GM23338 (cell line): ENCODE measurements at regions not wholly inside any gene's neighbourhood (a gene's known extent, or its start where the extent isn't known, plus 50 kb on each side); places are given as distances from the start of the nearest gene placed in this dataset.

Experiments
- ATAC-seq: fragments of 200-7000 bp; cut with Tn5 transposase; 3 replicates; pipeline ENCODE4 v1.9.1; 2020
- DNase-seq: peaks from one replicate; pipeline ENCODE4 v3.0.0-alpha.2; 2015; ENCODE audit warnings: low spot score
- H2AFZ ChIP-seq: fragments of 200-600 bp; sonication (generic); 2 replicates; pipeline ENCODE4 v1.8.0; 2016; ENCODE audit warnings: antibody characterized with exemption, mild to moderate bottlenecking, moderate library complexity
- H3F3A ChIP-seq: fragments of 200-600 bp; sonication (generic); replicated peaks from 2 replicates; pipeline ENCODE4 v1.8.0; 2017; ENCODE audit warnings: antibody characterized with exemption, mixed run types, low read depth
- H3K27ac ChIP-seq: fragments of 200-600 bp; sonication (generic); 2 replicates; pipeline ENCODE4 v1.6.1; 2016; ENCODE audit warnings: low read depth
- H3K27me3 ChIP-seq: fragments of 200-600 bp; sonication (generic); 2 replicates; pipeline ENCODE4 v1.8.0; 2016; ENCODE audit warnings: mild to moderate bottlenecking, mixed run types, moderate library complexity; ENCODE audit not compliant: insufficient read depth
- H3K36me3 ChIP-seq: fragments of 200-600 bp; sonication (generic); 2 replicates; pipeline ENCODE4 v1.8.0; 2016; ENCODE audit warnings: mild to moderate bottlenecking; ENCODE audit not compliant: insufficient read depth
- H3K4me1 ChIP-seq: fragments of 200-600 bp; sonication (generic); 2 replicates; pipeline ENCODE4 v1.8.0; 2016; ENCODE audit warnings: mild to moderate bottlenecking, moderate library complexity; ENCODE audit not compliant: insufficient read depth
- H3K4me2 ChIP-seq: fragments of 200-600 bp; sonication (generic); 2 replicates; pipeline ENCODE4 v1.7.1; 2017; ENCODE audit warnings: mixed run types
- H3K4me3 ChIP-seq: fragments of 200-600 bp; sonication (generic); 2 replicates; pipeline ENCODE4 v1.6.1; 2016; ENCODE audit warnings: mixed run types
- H3K79me2 ChIP-seq: fragments of 200-600 bp; sonication (generic); replicated peaks from 2 replicates; pipeline ENCODE4 v1.8.0; 2017; ENCODE audit warnings: mild to moderate bottlenecking; ENCODE audit not compliant: insufficient read depth
- H3K9me2 ChIP-seq: fragments of 200-600 bp; sonication (generic); 2 replicates; pipeline ENCODE4 v1.8.0; 2017; ENCODE audit not compliant: insufficient read depth
- H4K20me1 ChIP-seq: fragments of 200-600 bp; sonication (generic); replicated peaks from 2 replicates; pipeline ENCODE4 v1.8.0; 2017; ENCODE audit warnings: mild to moderate bottlenecking; ENCODE audit not compliant: insufficient read depth
- H3K27ac Mint-ChIP-seq: 2 replicates; pipeline ENCODE4 v1.8.0; 2020; ENCODE audit warnings: inconsistent platforms, mild to moderate bottlenecking, moderate library complexity, mixed read lengths
- H3K27me3 Mint-ChIP-seq: 3 replicates; pipeline ENCODE4 v1.8.0; 2022; ENCODE audit warnings: low read depth, mild to moderate bottlenecking, moderate library complexity, mixed read lengths, inconsistent platforms; ENCODE audit not compliant: insufficient read depth, poor library complexity
- H3K36me3 Mint-ChIP-seq: 3 replicates; pipeline ENCODE4 v1.8.0; 2021; ENCODE audit warnings: low read depth, mild to moderate bottlenecking, inconsistent platforms, moderate library complexity, mixed read lengths
- H3K4me1 Mint-ChIP-seq: 3 replicates; pipeline ENCODE4 v1.8.0; 2020; ENCODE audit warnings: mild to moderate bottlenecking, inconsistent platforms, mixed read lengths
- H3K4me3 Mint-ChIP-seq: 3 replicates; pipeline ENCODE4 v1.8.0; 2021; ENCODE audit warnings: moderate library complexity, mild to moderate bottlenecking, inconsistent platforms, mixed read lengths
- H3K9me3 Mint-ChIP-seq: 3 replicates; pipeline ENCODE4 v1.8.0; 2020; ENCODE audit warnings: moderate library complexity, mild to moderate bottlenecking, inconsistent platforms, mixed read lengths
- CREB1 ChIP-seq: fragments of 250-450 bp; sonication (Bioruptor Pico); IDR thresholded peaks from 2 replicates; pipeline ENCODE4 v1.5.0; 2020; ENCODE audit warnings: low read depth, mild to moderate bottlenecking, moderate library complexity
- JUNB ChIP-seq: IDR thresholded peaks from one replicate; pipeline ENCODE4 v1.6.1; 2016; ENCODE audit warnings: antibody characterized with exemption; ENCODE audit not compliant: unreplicated experiment
- POLR2AphosphoS5 ChIP-seq: IDR thresholded peaks from 2 replicates; pipeline ENCODE4 v1.6.1; 2016; ENCODE audit warnings: antibody characterized with exemption, low read depth
- STAT1 ChIP-seq: IDR thresholded peaks from one replicate; pipeline ENCODE4 v1.6.1; 2016; ENCODE audit warnings: antibody characterized with exemption; ENCODE audit not compliant: unreplicated experiment
- ZNF331 ChIP-seq: fragments of 250-450 bp; sonication (Bioruptor Pico); IDR thresholded peaks from 2 replicates; pipeline ENCODE4 v1.5.0; 2020; ENCODE audit warnings: low read depth, mild to moderate bottlenecking, moderate library complexity
- ZNF462 ChIP-seq: fragments of 250-450 bp; sonication (Bioruptor Pico); IDR thresholded peaks from 2 replicates; pipeline ENCODE4 v1.5.0; 2020; ENCODE audit warnings: mild to moderate bottlenecking, moderate library complexity
- TF ChIP-seq, protein P1 (sequence below), 2 experiments: fragments of 200-600 bp in 1 of 2; sonication (generic) in 1 of 2; conservative IDR thresholded peaks; 2 replicates each; pipeline versions ENCODE4 v1.5.1 to v1.6.1; 2016 to 2017; ENCODE audit warnings: antibody characterized with exemption in 2 of 2, low read depth in 2 of 2, mild to moderate bottlenecking in 2 of 2, moderate library complexity in 1 of 2
- TF ChIP-seq, protein P2 (sequence below): IDR thresholded peaks from 2 replicates; pipeline ENCODE4 v1.6.1; 2016; ENCODE audit warnings: antibody characterized with exemption
- TF ChIP-seq, protein P3 (sequence below): IDR thresholded peaks from one replicate; pipeline ENCODE4 v1.6.1; 2018; ENCODE audit warnings: antibody characterized with exemption; ENCODE audit not compliant: unreplicated experiment

DNA sequence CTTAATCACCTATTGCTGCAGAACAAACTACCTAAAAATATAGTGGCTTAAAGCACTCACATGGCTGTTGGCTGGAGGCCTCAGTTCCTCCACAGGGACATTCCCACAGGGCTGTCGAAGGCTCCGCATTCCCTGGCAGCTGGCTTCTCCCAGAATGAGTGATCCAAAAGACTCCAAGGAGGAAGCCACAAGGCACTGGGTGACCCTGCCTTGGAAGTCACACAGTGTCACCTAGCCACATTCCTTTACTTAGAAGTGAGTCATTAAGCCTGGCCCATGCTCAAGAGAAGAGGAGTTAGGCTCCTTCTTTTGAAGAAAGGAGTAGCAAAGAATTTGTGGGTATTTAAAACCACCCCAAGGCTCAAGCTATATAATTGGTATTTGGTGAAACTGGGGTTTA is 63.9 kb upstream of the MAP1LC3B2 start:
- H3K27me3 Mint-ChIP-seq = peaks cover 4% of the 10 kb centered on the region
- Histone ChIP-seq H3K9me2 (no peaks in the 10 kb centered on the region), H3K36me3 (no peaks in the 10 kb centered on the region), H3K27me3 (no peaks in the 10 kb centered on the region), H3K4me2 (no peak overlapping the region), H3K4me3 (no peak overlapping the region), H2AFZ (no peak overlapping the region), H4K20me1 (no peaks in the 10 kb centered on the region), H3F3A (no peaks in the 10 kb centered on the region), H3K4me1 (no peaks in the 10 kb centered on the region), H3K27ac (no peak overlapping the region), H3K79me2 (no peaks in the 10 kb centered on the region)
- ATAC-seq (no peak), DNase-seq (no peak)
- H3K4me3 Mint-ChIP-seq = no peak overlapping the region
- TF ChIP-seq ZNF462 (CRISPR knock-in tag) (no peak), CREB1 (CRISPR knock-in tag) (no peak), ZNF331 (no peak), JUNB (no peak), POLR2AphosphoS5 (no peak), STAT1 (no peak)
- TF ChIP-seq, protein P1, sequence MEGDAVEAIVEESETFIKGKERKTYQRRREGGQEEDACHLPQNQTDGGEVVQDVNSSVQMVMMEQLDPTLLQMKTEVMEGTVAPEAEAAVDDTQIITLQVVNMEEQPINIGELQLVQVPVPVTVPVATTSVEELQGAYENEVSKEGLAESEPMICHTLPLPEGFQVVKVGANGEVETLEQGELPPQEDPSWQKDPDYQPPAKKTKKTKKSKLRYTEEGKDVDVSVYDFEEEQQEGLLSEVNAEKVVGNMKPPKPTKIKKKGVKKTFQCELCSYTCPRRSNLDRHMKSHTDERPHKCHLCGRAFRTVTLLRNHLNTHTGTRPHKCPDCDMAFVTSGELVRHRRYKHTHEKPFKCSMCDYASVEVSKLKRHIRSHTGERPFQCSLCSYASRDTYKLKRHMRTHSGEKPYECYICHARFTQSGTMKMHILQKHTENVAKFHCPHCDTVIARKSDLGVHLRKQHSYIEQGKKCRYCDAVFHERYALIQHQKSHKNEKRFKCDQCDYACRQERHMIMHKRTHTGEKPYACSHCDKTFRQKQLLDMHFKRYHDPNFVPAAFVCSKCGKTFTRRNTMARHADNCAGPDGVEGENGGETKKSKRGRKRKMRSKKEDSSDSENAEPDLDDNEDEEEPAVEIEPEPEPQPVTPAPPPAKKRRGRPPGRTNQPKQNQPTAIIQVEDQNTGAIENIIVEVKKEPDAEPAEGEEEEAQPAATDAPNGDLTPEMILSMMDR (conservative IDR thresholded peaks at IDR 0.05; ENCODE audit: low read depth in 2 of 2) = no peak
- TF ChIP-seq, protein P2, sequence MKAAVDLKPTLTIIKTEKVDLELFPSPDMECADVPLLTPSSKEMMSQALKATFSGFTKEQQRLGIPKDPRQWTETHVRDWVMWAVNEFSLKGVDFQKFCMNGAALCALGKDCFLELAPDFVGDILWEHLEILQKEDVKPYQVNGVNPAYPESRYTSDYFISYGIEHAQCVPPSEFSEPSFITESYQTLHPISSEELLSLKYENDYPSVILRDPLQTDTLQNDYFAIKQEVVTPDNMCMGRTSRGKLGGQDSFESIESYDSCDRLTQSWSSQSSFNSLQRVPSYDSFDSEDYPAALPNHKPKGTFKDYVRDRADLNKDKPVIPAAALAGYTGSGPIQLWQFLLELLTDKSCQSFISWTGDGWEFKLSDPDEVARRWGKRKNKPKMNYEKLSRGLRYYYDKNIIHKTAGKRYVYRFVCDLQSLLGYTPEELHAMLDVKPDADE = no peak
- TF ChIP-seq, protein P3, sequence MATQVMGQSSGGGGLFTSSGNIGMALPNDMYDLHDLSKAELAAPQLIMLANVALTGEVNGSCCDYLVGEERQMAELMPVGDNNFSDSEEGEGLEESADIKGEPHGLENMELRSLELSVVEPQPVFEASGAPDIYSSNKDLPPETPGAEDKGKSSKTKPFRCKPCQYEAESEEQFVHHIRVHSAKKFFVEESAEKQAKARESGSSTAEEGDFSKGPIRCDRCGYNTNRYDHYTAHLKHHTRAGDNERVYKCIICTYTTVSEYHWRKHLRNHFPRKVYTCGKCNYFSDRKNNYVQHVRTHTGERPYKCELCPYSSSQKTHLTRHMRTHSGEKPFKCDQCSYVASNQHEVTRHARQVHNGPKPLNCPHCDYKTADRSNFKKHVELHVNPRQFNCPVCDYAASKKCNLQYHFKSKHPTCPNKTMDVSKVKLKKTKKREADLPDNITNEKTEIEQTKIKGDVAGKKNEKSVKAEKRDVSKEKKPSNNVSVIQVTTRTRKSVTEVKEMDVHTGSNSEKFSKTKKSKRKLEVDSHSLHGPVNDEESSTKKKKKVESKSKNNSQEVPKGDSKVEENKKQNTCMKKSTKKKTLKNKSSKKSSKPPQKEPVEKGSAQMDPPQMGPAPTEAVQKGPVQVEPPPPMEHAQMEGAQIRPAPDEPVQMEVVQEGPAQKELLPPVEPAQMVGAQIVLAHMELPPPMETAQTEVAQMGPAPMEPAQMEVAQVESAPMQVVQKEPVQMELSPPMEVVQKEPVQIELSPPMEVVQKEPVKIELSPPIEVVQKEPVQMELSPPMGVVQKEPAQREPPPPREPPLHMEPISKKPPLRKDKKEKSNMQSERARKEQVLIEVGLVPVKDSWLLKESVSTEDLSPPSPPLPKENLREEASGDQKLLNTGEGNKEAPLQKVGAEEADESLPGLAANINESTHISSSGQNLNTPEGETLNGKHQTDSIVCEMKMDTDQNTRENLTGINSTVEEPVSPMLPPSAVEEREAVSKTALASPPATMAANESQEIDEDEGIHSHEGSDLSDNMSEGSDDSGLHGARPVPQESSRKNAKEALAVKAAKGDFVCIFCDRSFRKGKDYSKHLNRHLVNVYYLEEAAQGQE = no peak
- H3K4me1 Mint-ChIP-seq = peaks cover 9% of the 10 kb centered on the region; the same call in 1 of the 3 replicates
- H3K27ac Mint-ChIP-seq = no peak overlapping the region
- no peaks in the 10 kb centered on the region for H3K36me3 Mint-ChIP-seq
- no peaks in the 10 kb centered on the region; the same call in 2 of the 3 replicates for H3K9me3 Mint-ChIP-seq
